ENCODE measurements at regions not wholly inside any gene's neighbourhood (a gene's known extent, or its start where the extent isn't known, plus 50 kb on each side); places are given as distances from the start of the nearest gene placed in this dataset.
"Not testable (repeated sequence)": the region's sequence is repeated elsewhere in the genome, so short reads cannot be mapped to it uniquely, and the experiment has no call there.

DNA sequence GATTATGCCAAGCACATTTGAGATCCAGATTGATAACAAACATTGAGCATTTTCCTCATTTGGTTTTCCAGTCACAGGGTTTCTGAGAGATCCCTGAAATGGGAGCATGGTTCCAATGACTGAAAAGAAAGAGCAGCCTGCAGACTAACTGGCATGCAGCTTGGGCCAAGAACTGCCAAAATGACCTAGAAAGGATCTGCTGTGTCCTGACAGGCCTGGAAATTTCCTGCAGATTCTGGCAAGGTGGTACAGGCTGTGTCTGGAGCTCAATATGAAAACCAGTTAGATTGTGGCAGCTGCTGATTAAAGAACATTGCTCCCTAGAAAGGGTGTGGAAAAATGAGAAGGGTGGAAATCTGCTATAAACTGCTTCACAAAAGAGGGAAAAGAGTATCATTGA is 417.3 kb downstream of the IPO8 start:
- Histone ChIP-seq H2AFZ (ENCODE audit: low read depth, low read length) (no peak overlapping the region), H3K4me1 (ENCODE audit: low read length) (peaks cover 6% of the 10 kb centered on the region; the same call in 1 of the 2 replicates), H3K79me2 (ENCODE audit: low read length) (no peaks in the 10 kb centered on the region), H3K9ac (ENCODE audit: low read length) (no peak overlapping the region), H4K20me1 (ENCODE audit: insufficient read depth, low read length) (no peaks in the 10 kb centered on the region), H3K9me3 (ENCODE audit: insufficient read depth, low read length) (no peaks in the 10 kb centered on the region), H3K27ac (ENCODE audit: low read length) (no peak overlapping the region), H3K4me3 (ENCODE audit: low read length) (no peak overlapping the region), H3K36me3 (replicated peaks; ENCODE audit: low read depth, low read length) (no peaks in the 10 kb centered on the region), H3K4me2 (ENCODE audit: low read length) (no peak overlapping the region), H3K27me3 (ENCODE audit: low read depth, low read length) (no peaks in the 10 kb centered on the region)
- TF ChIP-seq EZH2phosphoT487 (IDR thresholded peaks at IDR 0.05; ENCODE audit: low read depth): no peak
- TF ChIP-seq, protein P1, sequence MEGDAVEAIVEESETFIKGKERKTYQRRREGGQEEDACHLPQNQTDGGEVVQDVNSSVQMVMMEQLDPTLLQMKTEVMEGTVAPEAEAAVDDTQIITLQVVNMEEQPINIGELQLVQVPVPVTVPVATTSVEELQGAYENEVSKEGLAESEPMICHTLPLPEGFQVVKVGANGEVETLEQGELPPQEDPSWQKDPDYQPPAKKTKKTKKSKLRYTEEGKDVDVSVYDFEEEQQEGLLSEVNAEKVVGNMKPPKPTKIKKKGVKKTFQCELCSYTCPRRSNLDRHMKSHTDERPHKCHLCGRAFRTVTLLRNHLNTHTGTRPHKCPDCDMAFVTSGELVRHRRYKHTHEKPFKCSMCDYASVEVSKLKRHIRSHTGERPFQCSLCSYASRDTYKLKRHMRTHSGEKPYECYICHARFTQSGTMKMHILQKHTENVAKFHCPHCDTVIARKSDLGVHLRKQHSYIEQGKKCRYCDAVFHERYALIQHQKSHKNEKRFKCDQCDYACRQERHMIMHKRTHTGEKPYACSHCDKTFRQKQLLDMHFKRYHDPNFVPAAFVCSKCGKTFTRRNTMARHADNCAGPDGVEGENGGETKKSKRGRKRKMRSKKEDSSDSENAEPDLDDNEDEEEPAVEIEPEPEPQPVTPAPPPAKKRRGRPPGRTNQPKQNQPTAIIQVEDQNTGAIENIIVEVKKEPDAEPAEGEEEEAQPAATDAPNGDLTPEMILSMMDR (IDR thresholded peaks at IDR 0.05; ENCODE audit: low read depth, low read length): no peak

DNA sequence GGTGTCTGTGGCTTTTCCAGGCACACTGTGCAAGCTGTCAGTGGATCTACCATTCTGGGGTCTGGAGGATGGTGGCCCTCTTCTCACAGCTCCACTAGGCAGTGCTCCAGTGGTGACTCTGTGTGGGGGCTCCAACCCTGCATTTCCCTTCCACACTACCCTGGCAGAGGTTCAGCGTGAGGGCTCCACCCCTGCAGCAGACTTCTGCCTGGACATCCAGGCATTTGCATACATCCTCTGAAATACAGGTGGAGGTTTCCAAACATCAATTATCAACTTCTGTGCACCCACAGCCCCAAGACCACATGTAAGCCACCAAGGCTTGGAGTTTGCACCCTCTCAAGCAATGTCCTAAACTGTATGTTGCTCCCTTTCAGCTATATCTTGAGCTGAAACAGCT is 423.2 kb downstream of the IPO8 start:
- not testable (repeated sequence) for H3K9ac ChIP-seq (ENCODE audit: low read length); H3K4me1 ChIP-seq (ENCODE audit: low read length); H3K36me3 ChIP-seq (replicated peaks; ENCODE audit: low read depth, low read length); H3K4me2 ChIP-seq (ENCODE audit: low read length); H3K79me2 ChIP-seq (ENCODE audit: low read length); H2AFZ ChIP-seq (ENCODE audit: low read depth, low read length); H3K4me3 ChIP-seq (ENCODE audit: low read length); H3K9me3 ChIP-seq (ENCODE audit: insufficient read depth, low read length); H3K27me3 ChIP-seq (ENCODE audit: low read depth, low read length); H3K27ac ChIP-seq (ENCODE audit: low read length); H4K20me1 ChIP-seq (ENCODE audit: insufficient read depth, low read length)

DNA sequence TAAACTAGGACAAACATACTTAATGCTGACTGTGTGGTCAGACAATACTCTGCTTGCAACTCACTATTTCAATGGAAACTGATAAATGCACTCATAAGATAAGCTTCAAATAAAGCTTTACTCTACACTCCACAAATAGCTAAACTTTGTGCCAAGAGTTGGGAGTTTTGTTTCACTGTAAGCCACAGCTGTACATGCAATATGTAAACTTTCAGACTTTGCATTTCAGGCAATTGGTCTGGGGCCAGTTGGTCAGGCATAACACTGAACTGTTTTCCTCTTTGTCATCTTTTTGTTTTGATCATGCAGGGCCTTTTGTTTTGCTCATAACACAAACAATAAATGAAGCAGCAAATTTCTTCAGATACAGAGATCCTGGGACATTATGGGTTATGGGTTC is 426.2 kb downstream of the IPO8 start:
- no peak overlapping the region for H3K4me2 ChIP-seq (ENCODE audit: low read length)
- H3K4me3 ChIP-seq (ENCODE audit: low read length): no peak overlapping the region
- no peaks in the 10 kb centered on the region for H3K79me2 ChIP-seq (ENCODE audit: low read length)
- H3K27ac ChIP-seq (ENCODE audit: low read length): no peak overlapping the region
- H4K20me1 ChIP-seq (ENCODE audit: insufficient read depth, low read length): no peaks in the 10 kb centered on the region
- no peaks in the 10 kb centered on the region for H3K27me3 ChIP-seq (ENCODE audit: low read depth, low read length)
- H2AFZ ChIP-seq (ENCODE audit: low read depth, low read length): no peak overlapping the region
- no peaks in the 10 kb centered on the region for H3K4me1 ChIP-seq (ENCODE audit: low read length)
- TF ChIP-seq EZH2phosphoT487 (IDR thresholded peaks at IDR 0.05; ENCODE audit: low read depth): no peak
- TF ChIP-seq, protein P1 (IDR thresholded peaks at IDR 0.05; ENCODE audit: low read depth, low read length): no peak
- no peaks in the 10 kb centered on the region for H3K36me3 ChIP-seq (replicated peaks; ENCODE audit: low read depth, low read length)
- no peaks in the 10 kb centered on the region for H3K9me3 ChIP-seq (ENCODE audit: insufficient read depth, low read length)
- H3K9ac ChIP-seq (ENCODE audit: low read length): no peak overlapping the region

DNA sequence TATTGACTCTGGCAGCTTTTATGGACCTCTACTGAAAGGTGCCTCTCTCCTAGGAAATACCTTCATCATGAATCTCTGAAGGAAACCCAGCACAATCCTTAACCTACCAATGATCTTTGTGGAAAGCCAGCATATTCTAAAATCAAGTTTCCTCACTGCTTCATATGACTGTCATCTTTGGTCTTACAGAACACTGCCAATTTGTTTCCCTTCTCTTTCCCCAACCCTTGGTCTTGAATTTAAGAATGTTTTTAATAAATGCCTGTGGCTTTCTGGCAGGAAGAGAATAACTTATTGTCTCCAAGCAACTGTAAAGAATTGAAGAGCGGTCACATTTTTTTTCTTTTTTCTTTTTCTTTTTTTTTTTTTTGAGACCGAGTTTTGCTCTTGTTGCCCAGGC is 427.6 kb downstream of the IPO8 start:
- no peak for TF ChIP-seq EZH2phosphoT487 (IDR thresholded peaks at IDR 0.05; ENCODE audit: low read depth)
- TF ChIP-seq, protein P1 (IDR thresholded peaks at IDR 0.05; ENCODE audit: low read depth, low read length): no peak
- H3K4me2 ChIP-seq (ENCODE audit: low read length): no peak overlapping the region
- no peak overlapping the region for H2AFZ ChIP-seq (ENCODE audit: low read depth, low read length)
- no peaks in the 10 kb centered on the region for H3K36me3 ChIP-seq (replicated peaks; ENCODE audit: low read depth, low read length)
- no peak overlapping the region for H3K27ac ChIP-seq (ENCODE audit: low read length)
- no peak overlapping the region for H3K9ac ChIP-seq (ENCODE audit: low read length)
- H3K27me3 ChIP-seq (ENCODE audit: low read depth, low read length): no peaks in the 10 kb centered on the region
- no peaks in the 10 kb centered on the region for H4K20me1 ChIP-seq (ENCODE audit: insufficient read depth, low read length)
- H3K4me1 ChIP-seq (ENCODE audit: low read length): no peaks in the 10 kb centered on the region
- no peaks in the 10 kb centered on the region for H3K79me2 ChIP-seq (ENCODE audit: low read length)
- H3K9me3 ChIP-seq (ENCODE audit: insufficient read depth, low read length): no peaks in the 10 kb centered on the region
- no peak overlapping the region for H3K4me3 ChIP-seq (ENCODE audit: low read length)

DNA sequence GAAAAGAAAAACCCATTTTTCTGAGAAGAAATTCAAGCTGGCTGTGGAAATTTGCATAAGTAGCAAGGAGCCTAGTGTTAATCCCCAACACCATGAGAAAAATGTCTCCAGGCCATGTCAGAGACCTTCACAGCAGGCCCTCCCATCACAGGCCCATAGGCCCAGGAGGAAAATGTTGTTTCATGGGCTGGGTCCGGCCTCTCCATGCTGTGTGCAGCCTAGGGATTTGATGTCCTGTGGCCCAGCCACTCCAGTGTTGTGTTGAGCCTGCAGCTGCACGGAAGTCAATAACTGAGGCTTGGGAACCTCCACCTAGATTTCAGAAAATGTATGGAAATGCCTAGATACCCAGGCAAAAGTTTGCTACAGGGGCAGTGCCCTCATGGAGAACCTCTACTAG is 432.2 kb downstream of the IPO8 start:
- Histone ChIP-seq H3K4me1 (ENCODE audit: low read length) (no peaks in the 10 kb centered on the region), H3K79me2 (ENCODE audit: low read length) (no peaks in the 10 kb centered on the region), H3K4me2 (ENCODE audit: low read length) (no peak overlapping the region), H3K27ac (ENCODE audit: low read length) (no peak overlapping the region), H3K9me3 (ENCODE audit: insufficient read depth, low read length) (no peaks in the 10 kb centered on the region), H3K4me3 (ENCODE audit: low read length) (no peak overlapping the region), H4K20me1 (ENCODE audit: insufficient read depth, low read length) (no peaks in the 10 kb centered on the region), H3K36me3 (replicated peaks; ENCODE audit: low read depth, low read length) (no peaks in the 10 kb centered on the region), H3K27me3 (ENCODE audit: low read depth, low read length) (no peaks in the 10 kb centered on the region), H3K9ac (ENCODE audit: low read length) (no peak overlapping the region), H2AFZ (ENCODE audit: low read depth, low read length) (no peak overlapping the region)
- TF ChIP-seq, protein P1 (IDR thresholded peaks at IDR 0.05; ENCODE audit: low read depth, low read length): no peak
- no peak for TF ChIP-seq EZH2phosphoT487 (IDR thresholded peaks at IDR 0.05; ENCODE audit: low read depth)

Data from OCI-LY3 (cell line).